PC-9 (cell line): ENCODE measurements at regions not wholly inside any gene's neighbourhood (a gene's known extent, or its start where the extent isn't known, plus 50 kb on each side); places are given as distances from the start of the nearest gene placed in this dataset.

Source experiments
- BruUV-seq: library from RNA; stranded (reverse); fragments of 400-500 nt; replicated peaks from 2 replicates; lab custom pipeline; 2021; lab: Mats Ljungman, UMichigan
- CTCF ChIA-PET: fragments of 300-600 bp; sonication (Branson Sonifier 250); formaldehyde crosslinking; loops from one replicate; lab custom pipeline; 2022; ENCODE audit warnings: antibody characterized with exemption; lab: Charles Lee
- POLR2A ChIA-PET: fragments of 300-600 bp; sonication (Branson Sonifier 250); formaldehyde crosslinking; loops from one replicate; lab custom pipeline; 2022; ENCODE audit warnings: antibody characterized with exemption; ENCODE audit not compliant: unreplicated experiment; lab: Charles Lee
- DNase-seq, 2 experiments: peaks; one replicate each; pipeline versions ENCODE4 v3.0.0 to v3.0.0-alpha.2; 2015 to 2022; ENCODE audit warnings: mixed read lengths in 1 of 2
- H2AFZ ChIP-seq: fragments of 200-600 bp; sonication (generic); 2 replicates; pipeline ENCODE4 v1.8.1; 2017; ENCODE audit warnings: antibody characterized with exemption
- H3F3A ChIP-seq: fragments of 200-600 bp; sonication (generic); 2 replicates; pipeline ENCODE4 v1.8.1; 2017; ENCODE audit warnings: antibody characterized with exemption, mild to moderate bottlenecking, low read depth; ENCODE audit not compliant: insufficient read depth
- H3K27ac ChIP-seq: fragments of 200-600 bp; sonication (generic); 2 replicates; pipeline ENCODE4 v1.6.1; 2016; ENCODE audit warnings: mixed run types
- H3K27me3 ChIP-seq: fragments of 200-600 bp; sonication (generic); 2 replicates; pipeline ENCODE4 v1.6.1; 2016; ENCODE audit warnings: low read depth, mixed run types; ENCODE audit not compliant: insufficient read depth
- H3K36me3 ChIP-seq: fragments of 200-600 bp; sonication (generic); 2 replicates; pipeline ENCODE4 v1.6.1; 2016; ENCODE audit warnings: low read depth, mixed run types
- H3K4me1 ChIP-seq: fragments of 200-600 bp; sonication (generic); replicated peaks from 2 replicates; pipeline ENCODE4 v1.6.1; 2016; ENCODE audit warnings: mixed run types; ENCODE audit not compliant: insufficient read depth
- H3K4me2 ChIP-seq: fragments of 200-600 bp; sonication (generic); 2 replicates; pipeline ENCODE4 v1.6.1; 2017; ENCODE audit warnings: mixed run types
- H3K4me3 ChIP-seq: fragments of 200-600 bp; sonication (generic); 2 replicates; pipeline ENCODE4 v1.6.1; 2016; ENCODE audit warnings: mixed run types
- H3K79me2 ChIP-seq: fragments of 200-600 bp; sonication (generic); 2 replicates; pipeline ENCODE4 v1.6.1; 2017; ENCODE audit warnings: low read depth, mixed run types
- H3K9me2 ChIP-seq: fragments of 200-600 bp; sonication (generic); 2 replicates; pipeline ENCODE4 v1.8.1; 2017; ENCODE audit warnings: mild to moderate bottlenecking; ENCODE audit not compliant: insufficient read depth
- H3K9me3 ChIP-seq: fragments of 200-600 bp; sonication (generic); 2 replicates; pipeline ENCODE4 v1.8.1; 2016; ENCODE audit warnings: low read depth; ENCODE audit not compliant: insufficient read depth
- H4K20me1 ChIP-seq: fragments of 200-600 bp; sonication (generic); 2 replicates; pipeline ENCODE4 v1.8.1; 2017; ENCODE audit not compliant: insufficient read depth
- CTCF ChIP-seq: fragments of 200-600 bp; sonication (generic); conservative IDR thresholded peaks from 2 replicates; pipeline ENCODE4 v1.6.1; 2017; ENCODE audit warnings: mixed run types, antibody characterized with exemption, mild to moderate bottlenecking, moderate library complexity
- EZH2 ChIP-seq: fragments of 200-600 bp; sonication (generic); IDR thresholded peaks from 2 replicates; pipeline ENCODE4 v1.8.0; 2017; ENCODE audit warnings: antibody characterized with exemption, low read depth
- intact Hi-C: fragments of 100-400 bp; cut with micrococcal nuclease; formaldehyde crosslinking; loops from one replicate; pipeline ENCODE4 v1.10.0; 2022; ENCODE audit not compliant: unreplicated experiment

- no TSS peak for BruUV-seq
- H3K4me1 ChIP-seq, result peaks cover 20% of the 10 kb centered on the region
- intact Hi-C loops, result no loop called here
- peak overlapping the region; percentile 58 for H2AFZ ChIP-seq
- peaks cover 2% of the 10 kb centered on the region; the same call in 1 of the 2 replicates for H3K9me2 ChIP-seq
- ChIA-PET CTCF (no interaction called here), POLR2A (no interaction called here)
- DNase-seq, result no peak
- no peaks in the 10 kb centered on the region for H4K20me1 ChIP-seq
- H3K9me3 ChIP-seq, result peaks cover 24% of the 10 kb centered on the region
- peak overlapping the region; percentile 81 for H3K27ac ChIP-seq
- no peaks in the 10 kb centered on the region for H3K79me2 ChIP-seq
- H3F3A ChIP-seq, result no peaks in the 10 kb centered on the region; the same call in 1 of the 2 replicates
- no peak for TF ChIP-seq CTCF
- TF ChIP-seq EZH2, result no peak
- no peaks in the 10 kb centered on the region for H3K27me3 ChIP-seq
- peak overlapping the region; percentile 41 for H3K4me2 ChIP-seq
- no peak overlapping the region for H3K4me3 ChIP-seq
- no peaks in the 10 kb centered on the region for H3K36me3 ChIP-seq
These were observed 246.4 kb upstream of the PDGFD start for GRCh38 chr11:104410336-104410735.

GRCh38 chr11:104408630-104409029 lies 244.7 kb upstream of the PDGFD start:
- H3K9me2 ChIP-seq, result peaks cover 2% of the 10 kb centered on the region; the same call in 1 of the 2 replicates
- no peaks in the 10 kb centered on the region for H3K36me3 ChIP-seq
- H3K4me3 ChIP-seq, result no peak overlapping the region
- no peak overlapping the region for H2AFZ ChIP-seq
- POLR2A ChIA-PET, result no interaction called here
- no peak overlapping the region for H3K4me2 ChIP-seq
- intact Hi-C loops, result loop anchor here (1.0 kb wide), 1 partner anchor 44 kb away; no protein-coding TSS in a partner anchor
- CTCF ChIA-PET, result no interaction called here
- no peaks in the 10 kb centered on the region for H4K20me1 ChIP-seq
- no peak for TF ChIP-seq EZH2
- no peak for TF ChIP-seq CTCF
- H3K27ac ChIP-seq, result peak overlapping the region; percentile 66; the same call in 1 of the 2 replicates
- H3K79me2 ChIP-seq, result no peaks in the 10 kb centered on the region
- peaks cover 37% of the 10 kb centered on the region for H3K4me1 ChIP-seq
- peaks cover 39% of the 10 kb centered on the region for H3K9me3 ChIP-seq
- no TSS peak for BruUV-seq
- DNase-seq, result no peak
- H3K27me3 ChIP-seq, result no peaks in the 10 kb centered on the region
- no peaks in the 10 kb centered on the region; the same call in 1 of the 2 replicates for H3F3A ChIP-seq

- Histone ChIP-seq H3K4me2 (peak overlapping the region; percentile 27; the same call in 1 of the 2 replicates), H3K4me1 (peaks cover 63% of the 10 kb centered on the region), H3K27me3 (no peaks in the 10 kb centered on the region), H3K9me2 (no peaks in the 10 kb centered on the region), H4K20me1 (no peaks in the 10 kb centered on the region), H3F3A (no peaks in the 10 kb centered on the region; the same call in 1 of the 2 replicates), H3K9me3 (peaks cover 31% of the 10 kb centered on the region), H3K4me3 (no peak overlapping the region), H3K27ac (peak overlapping the region; percentile 54), H2AFZ (no peak overlapping the region), H3K79me2 (no peaks in the 10 kb centered on the region), H3K36me3 (no peaks in the 10 kb centered on the region)
- BruUV-seq, result no TSS peak
- ChIA-PET POLR2A (no interaction called here), CTCF (no interaction called here)
- TF ChIP-seq EZH2, result no peak
- TF ChIP-seq CTCF, result no peak
- DNase-seq, result no peak
- intact Hi-C loops, result no loop called here
These were observed 241.3 kb upstream of the PDGFD start for GRCh38 chr11:104405277-104405676.
